ES-I3 (cell line): ENCODE measurements at regions not wholly inside any gene's neighbourhood (a gene's known extent, or its start where the extent isn't known, plus 50 kb on each side); places are given as distances from the start of the nearest gene placed in this dataset.

Experiments used
- H3K36me3 ChIP-seq: 2 replicates; pipeline ENCODE4 v1.6.1; 2013; ENCODE audit warnings: mild to moderate bottlenecking, low read length, control low read depth, moderate library complexity; ENCODE audit not compliant: insufficient read depth
- H3K4me1 ChIP-seq: 2 replicates; pipeline ENCODE4 v1.6.1; 2013; ENCODE audit warnings: mild to moderate bottlenecking, control low read depth, low read length; ENCODE audit not compliant: insufficient read depth
- H3K9ac ChIP-seq: 2 replicates; pipeline ENCODE4 v1.6.1; 2013; ENCODE audit warnings: low read depth, mild to moderate bottlenecking, low read length, moderate library complexity
- H3K9me3 ChIP-seq: 2 replicates; pipeline ENCODE4 v1.6.1; 2013; ENCODE audit warnings: mild to moderate bottlenecking, low read length, moderate library complexity; ENCODE audit not compliant: control insufficient read depth, insufficient read depth

DNA sequence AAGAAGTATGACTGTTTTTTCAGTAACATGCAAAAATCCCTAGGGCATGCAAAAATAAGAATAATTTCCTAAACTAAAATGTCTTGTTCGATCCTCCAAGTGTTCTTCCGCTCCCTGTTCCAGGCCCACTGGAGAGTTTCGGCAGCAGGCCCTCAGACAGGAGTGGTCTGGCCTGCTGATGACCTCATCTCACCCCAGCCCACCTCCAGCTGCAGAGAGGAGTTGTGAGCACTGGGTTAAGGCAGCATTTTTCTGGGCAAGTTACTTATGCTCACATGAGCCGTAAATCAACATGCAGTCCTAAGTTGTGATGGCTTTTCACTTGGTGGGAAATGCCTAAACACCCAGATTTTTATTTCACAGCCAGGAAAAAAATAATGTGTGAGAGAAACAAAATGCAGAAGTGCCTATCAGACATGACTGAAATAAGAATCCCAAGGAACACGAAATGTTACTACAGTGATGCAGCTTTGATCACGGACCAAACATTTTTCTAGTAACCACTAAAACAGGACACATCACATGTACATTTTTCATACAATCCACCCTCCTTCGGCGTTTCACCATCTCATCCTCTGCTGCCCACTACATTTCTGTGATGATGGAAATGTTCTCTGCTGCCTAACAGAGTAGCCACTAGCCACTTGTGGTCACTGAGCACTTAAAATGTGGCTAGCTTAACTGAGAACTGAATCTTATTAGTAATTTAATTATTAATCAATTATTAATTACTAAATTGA lies 153.3 kb upstream of the TBL1X start:
- no peak overlapping the region for H3K9ac ChIP-seq
- H3K36me3 ChIP-seq = no peaks in the 10 kb centered on the region
- peaks cover 3% of the 10 kb centered on the region for H3K9me3 ChIP-seq
- H3K4me1 ChIP-seq = no peaks in the 10 kb centered on the region

DNA sequence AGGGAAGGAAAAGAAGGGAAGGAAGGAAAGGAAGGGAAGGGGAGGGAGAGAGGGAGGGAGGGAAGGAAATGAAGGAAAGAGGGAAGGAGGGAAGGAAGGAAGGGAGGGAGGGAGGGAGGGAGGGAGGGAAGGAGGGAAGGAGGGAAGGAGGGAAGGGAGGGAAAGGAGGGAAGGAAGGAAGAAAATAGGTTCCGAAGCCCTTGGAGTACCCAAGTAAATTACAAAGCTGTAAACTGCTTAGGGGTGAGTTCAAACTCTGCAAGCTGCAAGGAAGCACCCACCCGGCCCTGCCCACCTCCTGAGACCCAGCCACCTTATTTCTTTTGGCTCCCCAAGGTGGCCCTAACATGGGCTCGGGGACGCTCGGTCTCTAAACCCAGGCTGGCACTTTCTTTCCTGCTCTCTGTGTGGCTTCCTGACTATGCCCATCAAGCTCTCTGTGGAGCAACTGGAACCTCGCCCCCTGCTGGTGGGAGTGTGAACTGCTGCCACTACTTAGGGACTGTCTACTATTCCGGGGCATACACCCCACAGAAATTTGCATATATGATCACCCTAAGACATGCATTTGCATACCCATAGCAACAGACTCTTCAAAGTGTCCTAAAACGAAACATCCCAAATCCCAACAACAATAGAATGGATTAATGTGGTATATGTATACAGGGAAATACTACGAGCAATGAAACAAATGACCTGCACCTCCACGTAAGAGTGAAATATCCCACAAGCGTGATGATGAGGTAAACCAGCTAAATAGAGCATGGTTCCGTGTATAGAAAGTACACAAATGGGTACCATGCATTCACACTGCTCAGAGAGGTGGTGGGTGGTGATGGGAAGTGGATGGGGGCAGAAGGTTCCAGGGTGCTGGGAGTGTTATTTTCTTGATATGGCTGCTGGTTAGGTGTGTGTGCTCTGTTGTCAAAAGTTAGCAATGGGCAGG lies 151.7 kb upstream of the TBL1X start:
- H3K4me1 ChIP-seq = no peaks in the 10 kb centered on the region
- H3K36me3 ChIP-seq = no peaks in the 10 kb centered on the region
- no peak overlapping the region for H3K9ac ChIP-seq
- H3K9me3 ChIP-seq = peaks cover 3% of the 10 kb centered on the region

DNA sequence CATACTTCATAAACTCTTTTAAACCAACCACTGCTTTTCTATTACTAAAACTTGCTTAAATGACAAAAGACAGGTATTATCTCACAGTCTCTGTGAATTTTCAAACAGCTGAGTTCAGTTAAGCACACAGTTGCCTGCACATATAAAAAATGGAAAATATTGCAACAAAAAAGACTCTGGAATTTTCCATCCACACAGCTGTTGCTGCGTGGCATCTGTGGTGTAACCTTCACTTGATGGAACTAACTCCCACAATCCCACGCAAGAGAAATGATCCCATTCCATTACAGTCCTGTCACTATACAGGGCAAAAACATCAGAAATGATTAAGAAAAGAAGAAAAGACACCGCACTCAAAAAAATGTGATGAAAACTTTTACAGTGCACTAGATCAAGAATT lies 149.8 kb upstream of the TBL1X start:
- Histone ChIP-seq H3K4me1 (no peaks in the 10 kb centered on the region), H3K36me3 (no peaks in the 10 kb centered on the region), H3K9me3 (peaks cover 3% of the 10 kb centered on the region), H3K9ac (no peak overlapping the region)

DNA sequence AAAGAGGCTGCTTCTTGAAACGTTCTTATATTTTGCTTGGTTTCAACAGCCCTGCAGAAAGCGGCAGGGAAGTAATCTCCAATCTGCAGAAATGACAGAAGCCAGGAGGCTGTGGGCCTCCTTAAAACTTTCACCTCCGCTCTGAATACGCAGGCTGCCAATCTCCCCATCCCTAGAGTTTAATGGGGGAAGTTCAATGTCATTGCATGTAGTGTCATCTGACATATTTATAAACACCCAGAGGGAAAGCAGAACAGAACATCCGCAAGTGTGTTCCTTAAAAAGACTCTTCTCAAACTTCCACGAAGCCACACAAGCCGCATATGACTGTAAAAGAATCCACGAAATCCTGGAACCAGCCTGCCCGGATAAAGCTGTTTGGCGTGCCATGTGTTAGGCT lies 148.8 kb upstream of the TBL1X start:
- H3K4me1 ChIP-seq = no peaks in the 10 kb centered on the region
- H3K9me3 ChIP-seq = no peaks in the 10 kb centered on the region; the same call in 1 of the 2 replicates
- H3K9ac ChIP-seq = no peak overlapping the region

DNA sequence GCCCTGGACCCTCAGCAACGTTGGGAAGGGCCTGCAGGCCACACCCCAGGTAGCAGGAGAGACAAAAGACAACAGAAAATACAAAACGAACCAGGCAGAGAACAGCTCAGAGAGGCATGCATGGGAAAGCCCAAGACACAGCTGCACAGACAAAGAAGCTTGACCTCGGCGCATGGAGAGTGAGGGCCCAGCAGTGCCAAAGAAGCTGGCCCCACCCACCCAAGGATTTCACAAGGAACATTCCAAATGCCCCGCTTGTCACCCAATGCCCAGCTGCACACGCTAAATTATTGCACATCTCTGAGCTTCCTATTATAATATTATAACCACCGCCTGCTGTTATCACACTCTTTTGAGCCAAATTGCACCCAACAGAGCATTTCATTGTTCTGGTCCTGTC lies 147.7 kb upstream of the TBL1X start:
- Histone ChIP-seq H3K36me3 (no peaks in the 10 kb centered on the region), H3K4me1 (no peaks in the 10 kb centered on the region), H3K9me3 (no peaks in the 10 kb centered on the region; the same call in 1 of the 2 replicates), H3K9ac (no peak overlapping the region)

More for the DNA sequence above, 148.8 kb upstream of the TBL1X start:
- no peaks in the 10 kb centered on the region for H3K36me3 ChIP-seq

DNA sequence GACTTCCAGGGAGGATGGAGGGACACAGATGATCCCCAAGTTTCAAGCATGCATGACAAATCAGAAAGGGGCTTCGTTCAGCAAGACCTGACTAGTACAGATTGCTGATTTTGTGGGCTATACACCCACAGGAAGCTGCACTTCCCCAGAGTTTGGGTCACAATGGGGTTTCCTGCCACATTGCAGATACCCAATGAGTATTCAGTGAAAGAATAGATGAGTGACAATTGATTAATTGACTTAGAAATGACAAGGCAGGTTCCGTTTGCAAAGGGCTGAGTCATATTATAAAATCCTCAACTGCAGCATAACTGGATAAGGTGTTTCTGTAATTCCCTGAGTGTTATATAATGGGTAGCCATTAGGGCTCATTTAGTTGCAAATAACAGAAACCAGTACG lies 146.6 kb upstream of the TBL1X start:
- no peaks in the 10 kb centered on the region for H3K36me3 ChIP-seq
- no peaks in the 10 kb centered on the region for H3K4me1 ChIP-seq
- H3K9ac ChIP-seq = no peak overlapping the region
- H3K9me3 ChIP-seq = no peaks in the 10 kb centered on the region; the same call in 1 of the 2 replicates

DNA sequence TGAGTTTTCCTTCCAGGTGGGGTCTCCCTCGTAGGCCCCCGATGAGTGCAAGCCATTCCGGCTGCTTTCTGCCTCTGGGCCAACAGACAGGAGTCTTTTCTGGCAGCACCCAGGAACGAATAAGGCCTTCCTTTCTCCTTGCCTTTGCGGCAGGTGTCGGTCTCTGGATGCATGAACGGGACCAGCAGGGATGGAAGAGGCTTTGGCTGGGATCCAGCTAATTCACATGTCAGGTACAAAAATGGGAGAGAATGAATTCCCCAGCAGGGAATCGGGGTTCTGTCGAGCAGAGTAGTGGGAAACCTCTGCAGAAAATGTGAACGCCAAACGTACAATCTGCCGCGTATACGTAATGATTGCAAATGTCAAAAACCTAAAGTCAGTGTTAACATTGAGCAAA lies 146.1 kb upstream of the TBL1X start:
- no peak overlapping the region for H3K9ac ChIP-seq
- H3K36me3 ChIP-seq = no peaks in the 10 kb centered on the region
- H3K4me1 ChIP-seq = no peaks in the 10 kb centered on the region
- H3K9me3 ChIP-seq = no peaks in the 10 kb centered on the region

DNA sequence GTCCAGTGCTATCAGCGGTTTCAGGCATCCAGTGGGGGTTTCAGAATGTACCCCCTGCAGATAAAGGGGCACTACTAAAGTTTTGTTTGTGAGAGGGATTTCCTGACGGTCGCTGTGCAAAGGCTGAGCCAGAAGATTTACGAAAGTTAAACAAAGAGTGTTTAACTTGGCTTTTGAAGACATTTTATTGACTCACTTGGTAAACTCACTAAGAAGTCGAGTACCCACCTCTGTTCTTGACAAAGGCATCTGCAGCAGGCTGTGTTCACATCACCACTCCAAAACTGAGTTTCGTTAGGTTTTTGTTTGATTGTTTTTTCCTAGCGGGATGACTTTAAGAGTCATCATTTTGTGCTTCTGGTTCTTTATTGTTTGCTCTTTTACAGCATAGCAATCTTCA lies 143.9 kb upstream of the TBL1X start:
- no peaks in the 10 kb centered on the region for H3K4me1 ChIP-seq
- H3K9ac ChIP-seq = no peak overlapping the region
- H3K36me3 ChIP-seq = no peaks in the 10 kb centered on the region
- no peaks in the 10 kb centered on the region for H3K9me3 ChIP-seq

DNA sequence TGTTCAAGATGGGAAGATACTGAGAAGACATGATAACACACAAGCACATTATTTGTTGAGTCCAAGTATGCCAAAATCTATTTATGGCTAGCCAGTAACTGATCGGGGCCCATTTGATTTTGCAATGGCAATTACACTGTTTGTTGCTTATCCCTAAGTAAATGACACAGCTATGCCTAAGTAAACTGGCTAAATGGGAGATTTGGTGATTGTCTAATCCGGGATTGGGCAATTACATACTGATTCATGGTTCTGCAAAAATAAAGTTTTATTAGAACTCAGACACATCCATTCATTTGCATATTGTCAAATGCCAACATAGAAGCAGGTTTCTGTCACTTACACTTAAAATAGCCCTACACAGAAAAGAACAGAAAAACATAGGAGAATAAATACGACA lies 140.2 kb upstream of the TBL1X start:
- Histone ChIP-seq H3K36me3 (no peaks in the 10 kb centered on the region), H3K9me3 (no peaks in the 10 kb centered on the region), H3K9ac (no peak overlapping the region), H3K4me1 (no peaks in the 10 kb centered on the region)

DNA sequence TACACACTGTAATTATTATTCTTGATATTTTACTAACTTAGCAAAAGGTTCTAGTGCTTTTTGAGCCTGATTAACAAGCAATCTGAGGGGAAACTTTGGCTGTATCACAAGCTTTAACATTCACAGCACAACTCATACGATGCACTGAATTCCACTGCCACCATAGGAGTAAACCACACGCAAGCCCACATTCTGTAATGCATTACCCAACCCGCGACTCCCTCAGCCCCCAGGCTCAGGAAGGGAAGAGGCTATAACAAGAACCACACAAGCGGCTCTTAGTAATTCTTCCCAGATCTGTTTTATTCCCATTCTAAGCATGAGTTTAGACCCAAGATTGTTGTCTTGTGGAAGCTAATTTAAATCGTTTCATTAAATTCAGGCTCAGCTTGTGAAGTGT lies 138.5 kb upstream of the TBL1X start:
- Histone ChIP-seq H3K4me1 (no peaks in the 10 kb centered on the region), H3K36me3 (no peaks in the 10 kb centered on the region), H3K9me3 (no peaks in the 10 kb centered on the region), H3K9ac (no peak overlapping the region)

DNA sequence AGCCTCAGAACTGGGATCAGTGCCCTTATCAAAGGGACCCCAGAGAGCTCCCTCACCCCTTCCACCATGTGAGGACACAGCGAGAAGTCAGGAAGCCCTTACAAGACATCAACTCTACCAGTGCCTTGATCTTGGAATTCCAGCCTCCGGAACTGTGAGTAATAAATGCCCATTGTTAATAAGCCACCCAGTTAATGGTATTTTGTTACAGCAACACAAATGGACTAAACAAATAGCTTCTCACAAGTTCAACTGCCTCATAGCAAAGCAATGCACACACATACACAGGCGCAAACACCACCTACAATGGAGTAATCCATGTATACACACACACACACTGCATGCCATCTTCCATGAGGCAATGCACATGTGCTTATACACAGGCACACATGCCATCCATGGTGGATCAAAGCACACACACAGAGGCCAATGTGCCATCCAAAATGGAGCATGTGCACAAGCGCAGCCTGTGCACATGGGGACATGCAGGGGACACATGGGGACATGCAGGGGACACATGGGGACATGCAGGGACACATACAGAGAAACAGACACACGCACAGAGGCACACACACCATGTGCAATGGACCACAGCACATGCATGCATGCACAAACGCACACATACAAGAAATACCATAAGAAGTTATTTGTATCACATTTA lies 137.6 kb upstream of the TBL1X start:
- Histone ChIP-seq H3K36me3 (no peaks in the 10 kb centered on the region), H3K9me3 (no peaks in the 10 kb centered on the region), H3K9ac (no peak overlapping the region), H3K4me1 (no peaks in the 10 kb centered on the region)

DNA sequence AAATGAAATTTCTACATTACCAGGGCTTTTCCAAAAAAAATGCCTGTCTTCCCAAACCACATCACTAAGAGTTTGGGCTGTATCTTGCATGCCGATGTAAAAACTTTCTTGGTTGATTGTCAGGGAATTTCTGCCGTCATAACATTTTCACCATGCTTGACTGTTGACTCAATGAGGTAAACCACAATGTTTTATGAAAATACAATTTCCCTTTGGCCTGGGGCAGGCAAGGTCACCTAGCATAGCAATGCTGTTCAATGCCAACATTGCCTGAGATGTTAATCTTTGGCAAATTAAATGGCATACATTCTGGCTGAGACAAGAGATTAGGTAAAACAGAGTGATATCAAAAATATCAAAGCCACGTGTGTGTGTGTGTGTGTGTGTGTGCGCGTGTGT lies 137.1 kb upstream of the TBL1X start:
- Histone ChIP-seq H3K9me3 (no peaks in the 10 kb centered on the region), H3K9ac (no peak overlapping the region), H3K36me3 (no peaks in the 10 kb centered on the region), H3K4me1 (no peaks in the 10 kb centered on the region)

DNA sequence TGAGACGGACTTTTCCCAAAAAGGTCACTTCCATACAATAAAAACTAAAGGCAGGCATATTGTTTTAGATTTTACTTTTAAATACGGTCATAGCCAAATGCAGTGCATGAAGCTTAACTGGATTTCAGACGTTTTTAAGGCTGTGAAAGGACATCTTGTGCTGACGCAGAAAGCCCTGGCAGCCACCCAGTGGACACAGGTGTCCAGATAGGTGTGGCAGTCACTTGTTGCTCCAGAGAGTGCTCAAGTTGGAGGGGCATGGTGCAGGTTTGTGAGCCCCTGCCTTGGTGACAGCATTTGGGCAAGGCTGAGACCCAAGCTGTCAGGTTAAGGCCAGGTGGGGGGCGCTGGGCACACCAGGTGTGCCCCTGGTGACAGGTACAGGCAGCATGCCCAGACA lies 135.8 kb upstream of the TBL1X start:
- H3K36me3 ChIP-seq = no peaks in the 10 kb centered on the region

DNA sequence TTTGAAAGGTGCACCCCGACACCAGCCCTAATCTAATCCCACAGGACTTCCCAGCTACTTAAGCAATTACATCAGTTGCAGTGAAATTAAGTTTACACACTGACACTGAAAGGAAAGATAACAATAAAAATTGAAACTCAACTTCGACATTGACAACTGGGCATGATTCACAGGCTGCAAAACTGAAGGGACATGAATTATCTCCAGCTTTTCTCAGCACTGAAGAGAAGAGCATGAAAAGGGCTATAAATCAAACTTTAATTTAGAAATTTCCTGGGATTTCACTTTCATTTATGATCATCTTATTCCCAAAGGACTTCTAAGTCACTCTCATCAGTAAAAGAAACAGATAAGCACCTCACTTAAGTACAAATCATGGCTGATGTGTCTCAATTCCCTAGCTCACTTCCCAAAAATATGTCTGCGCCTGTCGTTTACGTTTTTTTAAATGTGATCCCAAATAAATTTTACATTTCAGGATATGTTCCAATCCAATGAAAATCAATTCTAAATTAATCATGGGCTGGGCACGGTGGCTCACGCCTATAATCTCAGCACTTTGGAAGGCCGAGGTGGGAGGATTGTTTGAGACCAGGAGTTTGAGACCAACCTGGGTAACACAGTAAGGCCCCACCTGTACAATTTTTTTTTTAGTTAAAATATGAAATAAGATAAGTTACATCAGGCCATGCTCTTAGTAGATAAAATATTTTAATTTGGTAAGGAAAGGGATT lies 134.4 kb upstream of the TBL1X start:
- no peaks in the 10 kb centered on the region for H3K9me3 ChIP-seq
- H3K36me3 ChIP-seq = no peaks in the 10 kb centered on the region
- H3K4me1 ChIP-seq = no peaks in the 10 kb centered on the region
- no peak overlapping the region for H3K9ac ChIP-seq

More for the DNA sequence above, 135.8 kb upstream of the TBL1X start:
- Histone ChIP-seq H3K9me3 (no peaks in the 10 kb centered on the region), H3K9ac (no peak overlapping the region), H3K4me1 (no peaks in the 10 kb centered on the region)
